CD4-positive, alpha-beta T cell treated with Interleukin-17A for 4 hours (primary cell): ENCODE measurements at regions not wholly inside any gene's neighbourhood (a gene's known extent, or its start where the extent isn't known, plus 50 kb on each side); places are given as distances from the start of the nearest gene placed in this dataset.

ENCODE experiments used
- DNase-seq: peaks from one replicate; pipeline ENCODE4 v3.0.0-alpha.2; 2020; ENCODE audit warnings: mixed read lengths

DNA sequence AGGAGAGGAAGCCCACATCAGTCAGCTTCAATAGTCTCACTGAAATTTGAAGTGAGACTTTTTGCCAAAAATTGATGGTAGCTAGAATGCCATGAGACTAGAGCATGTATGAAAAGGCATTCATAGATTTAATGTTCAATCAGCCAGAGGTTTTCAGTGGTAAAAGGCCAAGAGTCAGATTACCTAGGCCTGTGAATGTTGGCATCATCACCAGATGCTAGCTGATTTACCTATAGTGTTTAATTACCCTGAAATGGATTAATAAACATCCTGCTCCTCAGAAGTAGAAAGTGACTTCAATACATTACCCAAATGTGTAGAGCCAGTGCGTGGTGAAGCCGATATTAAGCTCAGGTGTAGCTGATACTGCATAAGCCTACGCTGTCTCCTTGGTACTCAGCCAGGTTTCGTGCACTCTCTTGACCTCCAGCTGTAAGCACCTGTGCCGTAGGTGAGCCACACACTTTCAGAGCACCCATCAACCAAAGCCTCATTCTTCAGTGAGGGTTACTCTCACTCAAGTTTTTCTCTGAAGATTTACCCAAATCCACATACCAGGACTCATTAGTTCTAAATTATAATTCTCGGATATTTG, 1140.3 kb upstream of the SLC10A2 start:
- no peak for DNase-seq

DNA sequence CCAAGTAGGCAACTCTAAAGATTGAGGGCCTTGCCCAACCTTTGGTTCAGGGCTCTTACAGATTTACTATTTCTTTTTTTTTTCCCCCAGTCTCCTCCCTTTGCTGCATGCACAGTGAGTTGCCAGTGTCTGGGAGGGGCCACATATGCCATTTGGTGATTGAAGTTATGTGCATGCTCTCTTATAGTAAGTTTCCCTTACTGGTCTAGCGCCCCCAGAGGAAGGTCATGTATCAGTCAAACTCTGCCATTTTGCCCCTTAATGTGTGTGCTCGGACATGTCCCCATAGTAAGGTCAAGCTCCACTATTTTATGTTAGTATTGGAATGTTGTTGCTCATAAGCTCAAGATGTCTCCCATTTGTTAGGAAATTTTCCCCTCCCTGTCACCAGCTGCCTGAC, 1138.0 kb upstream of the SLC10A2 start:
- DNase-seq = no peak

DNA sequence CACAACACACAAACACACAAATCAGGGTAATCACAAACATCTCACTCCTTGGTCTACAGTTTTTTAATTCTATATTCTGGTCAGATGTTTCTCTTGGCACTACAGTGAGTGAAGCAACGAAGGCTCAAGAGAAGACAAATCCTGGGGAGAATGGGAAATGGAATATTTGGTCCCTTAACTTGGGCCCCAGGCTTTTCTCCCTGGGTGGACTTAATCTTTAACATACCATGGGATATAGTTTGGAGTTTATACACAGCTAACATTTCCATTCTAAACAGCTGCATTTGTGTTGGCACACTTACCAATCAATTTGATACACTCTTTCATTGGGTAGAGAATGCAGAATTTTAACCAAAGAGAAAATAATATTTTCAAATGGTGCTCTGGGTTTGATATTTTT, 1132.6 kb upstream of the SLC10A2 start:
- DNase-seq = no peak

DNA sequence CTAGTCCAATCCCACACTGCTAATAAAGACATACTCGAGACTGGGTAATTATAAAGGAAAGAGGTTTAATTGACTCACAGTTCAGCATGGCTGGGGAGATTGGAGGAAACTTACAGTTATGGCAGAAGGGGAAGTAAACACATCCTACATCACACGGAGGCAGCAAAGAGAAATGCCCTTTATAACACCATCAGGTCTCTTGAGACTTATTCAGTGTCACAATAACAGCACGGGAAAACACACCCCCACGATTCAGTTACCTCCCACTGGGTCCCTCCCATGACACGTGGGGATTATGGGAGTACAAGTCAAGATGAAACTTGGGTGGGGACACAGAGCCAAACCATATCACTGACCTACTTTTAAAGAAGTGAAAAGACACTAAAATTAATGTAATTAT, 1130.4 kb upstream of the SLC10A2 start:
- no peak for DNase-seq

DNA sequence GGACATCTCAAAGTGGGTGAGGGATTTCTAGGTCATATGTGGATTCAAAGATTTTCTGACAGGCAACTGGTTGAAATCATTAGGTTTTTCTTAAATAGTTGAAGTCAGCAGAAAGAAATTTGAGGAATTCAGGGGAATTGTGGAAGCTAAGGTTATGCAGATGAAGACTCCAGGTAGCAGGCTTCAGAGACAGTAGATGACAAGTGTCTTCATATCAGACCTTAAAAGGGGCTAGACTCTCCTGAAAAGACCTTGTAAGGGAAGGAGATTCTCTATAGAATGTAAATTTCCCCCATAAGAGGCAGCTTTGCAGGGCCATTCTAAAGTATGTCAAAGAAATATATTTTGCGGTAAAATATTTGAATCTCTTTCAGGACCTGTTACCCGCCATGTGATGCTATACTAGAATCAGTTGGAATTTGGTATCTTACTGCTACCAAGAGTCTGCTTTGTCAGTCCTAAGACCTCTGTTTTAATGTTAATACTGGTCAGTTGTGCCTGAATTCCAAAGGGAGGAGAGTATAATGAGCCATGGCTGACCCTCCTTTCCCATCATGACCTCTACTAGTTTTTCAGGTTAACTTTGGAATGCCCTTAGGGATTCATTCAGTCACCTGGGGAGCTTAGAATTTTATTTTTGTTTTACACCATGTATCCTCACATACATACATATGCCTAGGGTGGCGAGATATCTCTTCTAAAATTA, 1115.5 kb upstream of the SLC10A2 start:
- DNase-seq = no peak

DNA sequence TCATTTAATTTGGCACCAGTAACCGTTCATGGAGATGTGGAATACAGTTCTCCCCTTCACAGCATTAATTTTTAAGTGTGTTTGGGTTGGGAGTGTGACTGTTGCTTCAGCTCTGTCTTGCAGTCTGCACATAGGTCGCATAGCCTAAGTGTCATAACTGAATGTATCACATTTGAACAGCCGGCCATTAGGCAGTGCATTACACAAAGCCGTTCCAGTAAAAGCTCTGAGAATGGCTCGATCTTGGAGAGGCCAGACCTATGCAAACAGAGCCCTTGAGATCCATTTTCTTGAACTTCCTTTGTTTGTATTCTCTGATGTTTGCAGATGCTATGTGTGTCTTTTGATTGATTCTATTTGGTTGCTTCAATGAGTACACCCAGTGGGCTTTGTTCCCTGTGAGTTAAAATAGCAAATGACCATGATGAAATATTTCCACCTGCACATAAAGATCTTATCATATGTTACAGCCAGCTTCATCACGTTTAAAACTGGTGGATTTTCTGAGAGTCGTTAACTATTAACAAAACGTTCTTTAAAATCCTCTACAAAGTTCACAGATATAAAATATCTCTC, 1104.9 kb upstream of the SLC10A2 start:
- no peak for DNase-seq

DNA sequence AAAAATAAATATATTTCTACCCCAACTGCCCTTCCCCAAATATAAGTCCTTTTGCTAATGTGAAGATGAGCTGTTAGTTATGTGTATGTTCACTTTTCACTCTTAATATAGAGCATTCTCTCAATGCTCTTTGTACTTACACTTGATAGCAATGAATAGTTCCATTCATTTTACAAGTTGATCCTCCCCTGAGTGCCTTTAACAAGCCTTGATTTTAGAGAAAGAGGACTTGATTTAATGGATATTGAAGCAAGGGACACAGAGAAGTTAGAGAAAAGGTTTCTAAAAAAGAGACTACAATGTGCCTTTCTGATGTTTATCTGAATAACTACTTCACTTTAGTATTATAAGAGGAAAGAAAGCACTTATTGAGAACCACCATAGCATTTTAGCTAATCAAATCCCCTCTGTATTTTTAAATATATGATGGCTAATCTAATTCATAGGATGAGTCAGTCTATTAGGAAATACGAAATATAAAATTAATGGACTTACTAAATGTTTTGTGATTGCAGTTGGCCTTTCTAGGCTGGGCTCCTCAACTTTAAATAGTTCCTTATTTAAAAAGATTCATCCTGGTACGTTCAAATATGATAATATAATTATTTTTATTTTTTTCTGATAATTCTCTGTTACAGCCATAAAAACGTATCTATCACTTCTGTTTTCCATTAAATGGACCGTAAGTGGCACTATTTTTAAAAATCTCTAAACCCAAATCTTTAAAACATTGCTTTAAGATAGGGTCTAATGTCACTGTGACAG, 1097.8 kb upstream of the SLC10A2 start:
- DNase-seq = no peak

DNA sequence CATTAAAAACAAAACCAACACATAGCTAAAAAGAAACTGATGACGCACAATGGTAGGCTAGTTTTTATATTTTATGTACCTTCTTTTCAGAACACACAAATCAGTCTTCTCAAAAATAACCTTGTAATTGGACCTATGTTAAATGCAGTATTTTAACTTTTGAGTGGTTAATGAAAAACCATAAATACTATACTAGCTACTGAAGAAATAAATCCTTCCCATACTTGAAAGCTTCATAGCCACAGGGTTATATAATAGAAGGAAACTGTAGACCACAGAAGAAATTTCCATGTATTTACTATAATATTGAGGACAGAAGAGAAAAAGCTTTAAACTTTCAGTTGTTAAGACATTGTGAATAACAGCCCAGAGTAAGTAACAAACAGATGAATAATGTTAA, 1094.3 kb upstream of the SLC10A2 start:
- DNase-seq = no peak

DNA sequence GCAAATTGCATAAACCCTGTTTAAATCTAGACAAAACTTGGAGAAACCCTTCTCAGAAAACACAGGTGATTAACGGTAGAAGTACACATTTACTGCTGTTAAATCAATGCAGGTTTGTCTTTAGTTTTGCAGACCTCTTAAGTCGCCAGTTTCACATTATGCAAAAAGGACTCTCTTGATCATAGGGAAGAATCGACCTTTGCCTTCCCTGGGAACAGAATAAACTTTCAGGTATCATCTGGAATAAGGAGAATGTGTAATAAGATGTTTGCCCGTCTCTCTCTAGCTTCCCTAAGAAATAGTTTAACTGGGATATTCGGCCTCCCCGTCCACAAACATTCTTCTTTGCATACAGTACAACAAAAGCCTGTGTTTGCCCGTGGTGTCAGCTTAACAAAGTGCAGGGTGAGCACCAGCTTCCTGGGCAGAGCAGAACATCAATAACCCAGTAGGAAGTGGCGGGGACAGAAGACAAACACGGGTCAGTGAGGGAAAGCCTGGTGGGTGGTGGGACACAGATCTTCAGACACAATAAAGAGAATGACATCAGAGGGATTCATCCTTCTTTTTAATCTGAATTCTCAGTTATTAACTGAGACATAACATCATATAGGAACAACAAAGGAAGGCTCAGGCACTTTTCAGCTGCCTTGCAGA, 1077.7 kb upstream of the SLC10A2 start:
- no peak for DNase-seq

DNA sequence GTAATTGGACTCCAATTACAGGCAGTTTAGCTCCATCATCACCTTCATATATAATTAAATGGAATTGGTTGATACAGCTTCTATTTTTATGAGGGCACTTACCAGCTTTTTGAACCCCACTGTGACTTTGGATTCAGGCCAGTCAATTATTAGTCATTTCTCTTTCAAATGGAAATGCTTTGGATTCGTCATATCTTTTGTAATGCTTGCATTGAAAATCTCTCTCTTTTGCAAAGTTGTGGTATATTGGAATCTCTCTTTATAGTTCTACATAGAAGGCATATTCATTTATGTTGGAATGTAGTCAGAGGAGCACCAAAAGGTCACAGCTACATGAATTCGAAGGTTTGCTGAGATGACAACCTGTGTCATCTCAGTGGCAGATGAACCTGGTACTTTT, 1074.3 kb upstream of the SLC10A2 start:
- no peak for DNase-seq

DNA sequence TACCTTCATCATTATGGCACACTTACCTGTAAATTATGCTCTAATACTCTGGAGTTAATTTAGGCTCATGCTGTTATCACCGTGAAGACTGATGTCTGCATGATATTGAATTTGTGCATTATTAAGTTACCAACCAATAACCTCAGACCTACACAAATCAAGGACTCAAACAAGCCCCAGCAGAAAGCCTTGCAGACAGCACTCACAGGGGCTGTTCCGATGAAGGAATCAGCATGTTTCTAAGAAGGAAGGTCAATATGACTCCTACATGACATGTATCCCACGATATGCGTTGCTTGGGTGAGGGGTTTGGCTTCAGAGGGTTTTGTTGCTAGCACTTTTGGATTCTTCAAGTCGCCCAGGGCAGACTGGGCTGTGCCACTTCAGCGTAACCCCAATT, 1071.2 kb upstream of the SLC10A2 start:
- no peak for DNase-seq

DNA sequence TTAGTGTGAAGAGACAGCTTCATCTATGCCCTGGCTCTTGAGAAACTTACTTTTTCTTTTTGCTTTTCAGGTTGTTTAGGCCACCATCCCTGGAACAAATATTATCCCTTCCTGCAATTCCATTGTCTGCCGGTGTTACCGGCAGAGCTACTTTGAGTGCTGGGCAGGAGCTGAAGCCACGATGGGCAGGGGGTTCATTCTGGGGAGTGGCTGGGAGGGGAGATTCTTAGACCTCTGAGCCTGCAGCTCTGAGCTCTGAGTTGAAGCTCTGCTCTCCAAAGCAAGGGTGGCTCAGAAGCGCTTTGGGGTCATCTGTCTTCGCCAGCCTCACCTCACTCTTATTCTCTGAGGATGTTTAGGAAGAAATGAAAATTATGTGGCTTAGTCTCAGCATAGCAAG, 1066.6 kb upstream of the SLC10A2 start:
- no peak for DNase-seq

DNA sequence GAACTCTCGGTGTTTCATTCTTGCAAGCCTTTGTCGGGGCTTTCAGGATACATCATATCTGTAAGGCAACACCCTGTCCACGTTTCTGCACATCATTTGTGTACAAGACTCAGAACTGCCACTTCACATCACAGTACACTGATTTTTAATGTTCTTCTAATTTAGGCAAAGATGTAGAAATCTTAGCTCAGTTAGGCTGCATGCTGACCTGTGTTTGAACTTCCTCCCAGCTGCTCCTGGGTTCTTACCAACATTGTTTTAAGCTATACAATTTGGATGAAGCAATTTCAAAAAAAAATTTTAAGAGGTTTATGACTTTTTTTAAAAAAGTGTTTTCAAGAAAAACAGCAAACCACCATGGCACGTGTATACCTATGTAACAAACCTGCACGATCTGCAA, 1047.9 kb upstream of the SLC10A2 start:
- no peak for DNase-seq

DNA sequence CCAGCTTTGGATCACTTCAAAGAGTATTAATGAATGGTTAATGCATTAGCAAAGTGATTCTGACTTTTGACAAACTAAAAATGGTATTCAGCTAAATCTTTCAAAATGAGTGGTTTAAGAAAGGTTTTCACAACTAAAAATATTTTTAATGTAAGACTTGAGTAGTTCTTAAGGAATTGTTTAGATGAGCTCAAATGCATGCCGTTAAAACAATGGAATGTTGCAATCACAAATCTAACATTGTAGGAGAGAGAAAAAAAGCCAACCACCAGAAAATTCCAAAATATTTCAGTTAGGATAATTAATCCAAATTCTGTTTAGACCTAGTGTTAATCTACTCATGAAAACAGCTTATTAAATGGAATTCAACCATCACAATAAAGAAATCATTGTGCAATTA, 1044.8 kb upstream of the SLC10A2 start:
- DNase-seq = no peak

DNA sequence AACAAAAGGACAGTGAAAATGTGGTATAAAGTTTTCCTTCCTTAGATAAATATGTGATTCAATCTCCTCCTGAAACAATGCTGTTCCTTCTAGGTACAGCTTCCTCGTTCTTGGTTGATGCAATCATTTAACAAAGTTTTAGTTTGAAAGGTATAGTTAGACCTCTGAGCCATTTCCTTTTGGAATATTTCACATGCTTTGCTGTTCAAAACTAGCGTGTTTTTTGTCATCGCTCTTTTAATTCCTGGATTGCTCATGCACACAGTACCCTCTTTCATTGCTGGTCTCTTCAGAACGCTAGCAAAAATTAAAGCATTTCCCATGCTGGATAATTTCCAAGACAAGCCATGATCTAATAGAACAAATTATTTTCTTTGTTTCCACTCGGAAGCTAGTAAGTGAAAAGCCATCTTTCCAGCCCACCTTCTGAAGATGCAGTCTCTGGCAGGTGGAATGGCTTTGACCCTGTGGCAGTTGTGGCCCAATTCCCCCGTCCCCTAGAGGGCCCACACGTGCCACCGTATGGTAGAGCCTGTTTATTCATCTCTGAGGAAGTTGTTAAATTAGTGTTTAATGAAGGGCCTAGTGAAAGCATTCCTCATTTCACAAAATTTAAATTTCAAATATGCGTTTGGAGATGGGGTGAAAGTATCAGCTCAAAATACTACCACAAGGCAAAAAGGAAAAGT, 1040.6 kb upstream of the SLC10A2 start:
- no peak for DNase-seq

DNA sequence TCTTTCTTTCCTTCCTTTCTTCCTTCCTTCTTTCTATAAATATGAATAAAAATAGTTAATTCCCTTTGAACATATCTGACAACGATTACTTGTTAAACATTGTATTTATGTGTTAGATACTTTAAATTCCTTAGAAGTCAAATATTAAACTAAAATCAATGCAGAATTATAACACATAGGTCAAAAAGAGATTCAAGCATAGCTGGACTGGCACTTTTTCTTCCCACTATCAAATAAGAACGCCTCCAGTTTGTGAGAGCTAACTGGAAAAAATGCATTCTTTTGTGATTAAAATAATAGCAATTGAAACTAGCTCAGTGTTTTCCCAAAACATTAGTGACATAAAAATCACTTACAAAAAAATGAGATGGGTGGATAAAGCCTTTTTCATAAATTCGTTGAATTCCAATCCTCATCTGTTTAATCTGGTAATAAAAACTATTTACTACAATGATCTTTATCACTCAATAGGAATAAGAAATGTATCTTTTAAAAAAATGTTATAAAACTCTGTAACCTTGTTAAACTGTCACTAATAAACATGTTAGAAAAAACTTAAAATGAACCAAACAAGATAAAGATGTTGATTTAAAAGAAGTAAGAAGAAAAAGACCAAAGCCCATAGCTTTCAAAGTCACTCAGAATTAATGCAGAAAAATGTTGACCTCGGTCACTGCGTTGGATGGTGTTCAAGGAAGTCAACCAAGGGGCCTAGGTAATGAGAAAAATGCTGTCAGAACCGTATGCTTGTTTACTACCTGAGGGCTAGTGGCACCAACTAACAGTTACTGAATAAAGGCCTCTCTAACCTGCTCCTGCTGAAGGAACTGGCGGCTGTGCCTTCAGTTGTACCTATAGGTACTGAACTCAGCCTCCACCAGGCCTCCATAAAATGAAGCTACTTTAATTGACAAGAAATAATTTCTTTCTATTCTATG, 1039.5 kb upstream of the SLC10A2 start:
- DNase-seq = no peak

DNA sequence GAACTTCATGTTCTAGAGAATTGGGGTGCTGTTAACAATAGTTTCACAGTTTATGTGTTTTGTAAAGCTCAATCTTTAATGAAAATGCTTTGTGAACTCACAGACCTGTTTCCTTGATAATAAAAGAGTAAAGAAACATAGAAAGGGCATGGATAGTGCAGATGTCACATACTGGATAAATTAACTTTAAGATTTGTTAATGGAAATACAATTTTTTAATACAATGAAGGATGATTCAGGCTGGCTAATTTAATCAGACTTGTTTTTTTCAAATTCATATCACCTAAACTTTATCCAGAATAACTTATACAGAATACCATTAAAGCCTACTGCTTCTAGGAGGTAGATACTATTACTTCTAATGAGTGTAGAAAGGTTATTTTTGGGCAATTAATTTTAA, 1033.5 kb upstream of the SLC10A2 start:
- no peak for DNase-seq

DNA sequence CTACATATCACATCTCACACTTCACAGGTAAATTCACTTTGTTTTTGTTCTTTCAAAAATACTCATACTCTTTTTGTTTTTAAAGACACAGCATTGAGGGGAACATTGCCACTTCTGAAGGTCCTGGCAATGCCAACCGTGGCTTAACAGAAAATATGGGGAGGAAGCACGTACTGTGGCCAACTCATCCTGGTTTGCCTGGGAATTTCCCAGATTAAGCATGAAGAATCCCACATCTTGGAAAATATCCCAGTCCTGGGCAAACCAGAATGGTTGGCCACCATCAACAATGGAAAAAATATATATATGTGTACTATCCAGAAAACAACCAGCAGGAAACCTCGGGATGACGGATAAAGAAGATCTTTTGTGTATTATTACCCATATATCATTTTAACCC, 1032.2 kb upstream of the SLC10A2 start:
- no peak for DNase-seq

DNA sequence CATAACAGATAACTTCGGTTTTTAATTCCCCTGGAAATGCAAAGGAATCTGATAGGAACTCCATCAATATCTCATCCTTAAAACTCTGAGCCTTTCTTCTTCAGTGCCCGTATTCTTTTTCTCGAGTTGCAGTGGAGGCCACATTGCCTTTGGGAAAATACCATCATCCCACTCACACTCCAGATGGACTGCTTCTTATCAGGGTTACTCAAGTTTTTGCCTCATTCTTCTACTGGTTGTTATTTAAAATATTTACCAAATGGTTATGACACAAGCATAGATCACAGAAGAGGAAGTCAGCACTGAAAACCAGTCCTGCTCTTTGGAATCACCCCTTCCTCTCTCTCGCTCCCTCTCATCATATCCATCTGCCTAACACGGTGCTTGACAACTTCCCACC, 1020.5 kb upstream of the SLC10A2 start:
- no peak for DNase-seq

DNA sequence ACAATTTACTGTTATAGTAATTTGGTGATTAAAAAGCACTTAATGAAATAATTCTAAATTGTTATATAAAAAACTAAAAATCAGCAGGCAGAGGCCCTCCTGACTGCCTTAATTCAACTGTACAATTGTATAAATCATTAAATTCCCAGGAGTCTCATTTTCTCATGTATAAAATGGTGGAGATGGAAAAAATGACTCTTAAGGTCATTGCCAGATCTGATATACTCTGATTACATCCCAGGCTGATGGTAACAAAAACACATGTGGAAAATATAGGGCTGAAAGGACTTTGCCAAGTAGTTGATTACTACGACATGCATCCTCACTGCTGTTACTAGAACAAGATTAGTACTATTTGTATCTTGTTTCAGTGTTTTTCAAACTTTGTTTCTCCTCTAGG, 1020.0 kb upstream of the SLC10A2 start:
- no peak for DNase-seq

DNA sequence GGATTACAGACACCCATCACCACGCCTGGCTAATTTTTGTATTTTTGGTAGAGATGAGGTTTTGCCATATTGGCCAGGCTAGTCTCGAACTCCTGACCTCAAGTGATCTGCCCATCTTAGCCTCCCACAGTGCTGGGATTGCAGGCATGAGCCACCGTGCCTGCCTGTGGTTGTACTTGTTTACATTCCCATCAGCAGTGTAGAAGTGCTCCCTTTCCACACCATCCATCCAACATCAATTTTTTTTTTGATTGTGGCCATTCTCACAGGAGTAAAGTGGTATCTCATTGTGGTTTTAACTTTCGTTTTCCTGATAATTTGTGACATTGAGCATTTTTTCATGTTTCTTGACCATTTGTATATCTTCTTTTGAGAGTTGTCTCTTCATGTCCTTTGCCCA, 1019.4 kb upstream of the SLC10A2 start:
- no peak for DNase-seq

DNA sequence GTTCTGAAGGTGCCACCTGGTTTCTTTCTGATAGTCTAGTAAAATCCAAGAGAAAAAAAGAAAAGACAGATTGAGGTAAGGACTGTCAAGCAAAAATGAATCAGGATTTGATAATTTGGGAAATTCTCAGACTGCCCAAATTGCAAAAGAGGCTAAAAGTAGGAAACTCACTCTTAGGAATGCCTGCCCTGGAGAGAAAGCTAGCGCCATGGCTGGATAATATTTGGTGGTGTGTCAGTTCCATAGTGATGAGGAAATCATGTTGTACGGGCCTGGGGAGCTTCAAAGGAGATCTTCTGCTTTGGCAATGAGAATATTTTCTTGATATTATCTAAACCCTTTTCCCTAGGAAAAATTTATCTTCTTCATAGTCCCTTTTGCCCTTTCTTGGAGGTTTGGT, 1008.1 kb upstream of the SLC10A2 start:
- DNase-seq = no peak
